IMR-90 (cell line): ENCODE measurements at regions not wholly inside any gene's neighbourhood (a gene's known extent, or its start where the extent isn't known, plus 50 kb on each side); places are given as distances from the start of the nearest gene placed in this dataset.

Source experiments
- ATAC-seq: fragments of 200-7000 bp; cut with Tn5 transposase; 2 replicates; pipeline ENCODE4 v1.9.1; 2020; ENCODE audit warnings: low read depth, mild to moderate bottlenecking, moderate library complexity
- BruUV-seq: library from RNA; stranded (reverse); fragments of 400-500 nt; replicated peaks from 2 replicates; lab custom pipeline; 2021; lab: Mats Ljungman, UMichigan
- CTCF ChIA-PET: fragments of 300-600 bp; formaldehyde crosslinking; extraction: SDS; loops from one replicate; lab custom pipeline; 2021; ENCODE audit warnings: antibody characterized with exemption; lab: Yijun Ruan, JAX
- POLR2A ChIA-PET: fragments of 300-600 bp; sonication (Branson Sonifier 250); formaldehyde crosslinking; loops from one replicate; lab custom pipeline; 2022; ENCODE audit warnings: antibody characterized with exemption; ENCODE audit not compliant: unreplicated experiment; lab: Charles Lee
- DNase-seq: peaks from one replicate; pipeline ENCODE4 v3.0.0; 2013
- H2AFZ ChIP-seq: replicated peaks from 2 replicates; pipeline ENCODE3; 2013; ENCODE audit warnings: low read length, mild to moderate bottlenecking; ENCODE audit not compliant: poor library complexity
- H2AK5ac ChIP-seq: 2 replicates; pipeline ENCODE4 v1.6.1; 2013; ENCODE audit warnings: low read depth, low read length, inconsistent platforms
- H2AK9ac ChIP-seq: replicated peaks from 2 replicates; pipeline ENCODE3; 2013; ENCODE audit warnings: mild to moderate bottlenecking, low read depth, low read length, moderate library complexity; ENCODE audit not compliant: poor library complexity
- H2BK120ac ChIP-seq: 2 replicates; pipeline ENCODE4 v1.6.1; 2013; ENCODE audit warnings: low read depth, low read length, inconsistent platforms
- H2BK15ac ChIP-seq: 3 replicates; pipeline ENCODE4 v1.6.1; 2013; ENCODE audit warnings: low read depth, low read length, inconsistent platforms
- H2BK20ac ChIP-seq: 2 replicates; pipeline ENCODE4 v1.6.1; 2013; ENCODE audit warnings: low read depth, mild to moderate bottlenecking, inconsistent platforms, low read length, moderate library complexity
- H2BK5ac ChIP-seq: 2 replicates; pipeline ENCODE4 v1.6.1; 2013; ENCODE audit warnings: mild to moderate bottlenecking, low read depth, low read length, inconsistent platforms; ENCODE audit not compliant: poor library complexity, severe bottlenecking
- H3K14ac ChIP-seq: replicated peaks from 2 replicates; pipeline ENCODE4 v1.6.1; 2013; ENCODE audit warnings: low read depth, low read length, inconsistent platforms
- H3K18ac ChIP-seq: 2 replicates; pipeline ENCODE4 v1.6.1; 2013; ENCODE audit warnings: low read depth, low read length, control low read depth
- H3K23ac ChIP-seq: 2 replicates; pipeline ENCODE4 v1.6.1; 2013; ENCODE audit warnings: low read depth, low read length, inconsistent platforms
- H3K27ac ChIP-seq: 2 replicates; pipeline ENCODE4 v1.5.1; 2013; ENCODE audit warnings: mild to moderate bottlenecking, control low read depth, low read length; ENCODE audit not compliant: insufficient read depth
- H3K27me3 ChIP-seq: 2 replicates; pipeline ENCODE4 v1.6.1; 2013; ENCODE audit warnings: low read length; ENCODE audit not compliant: control insufficient read depth, insufficient read depth
- H3K36me3 ChIP-seq: 2 replicates; pipeline ENCODE4 v1.6.1; 2013; ENCODE audit warnings: low read length, mixed read lengths; ENCODE audit not compliant: control insufficient read depth, insufficient read depth
- H3K4ac ChIP-seq: 2 replicates; pipeline ENCODE4 v1.6.1; 2013; ENCODE audit warnings: low read depth, low read length, inconsistent platforms
- H3K4me1 ChIP-seq: 2 replicates; pipeline ENCODE4 v1.6.1; 2013; ENCODE audit warnings: low read length, mixed read lengths; ENCODE audit not compliant: control insufficient read depth, insufficient read depth
- H3K4me2 ChIP-seq: 2 replicates; pipeline ENCODE4 v1.6.1; 2013; ENCODE audit warnings: low read depth, mild to moderate bottlenecking, control low read depth, low read length, moderate library complexity
- H3K4me3 ChIP-seq: 2 replicates; pipeline ENCODE4 v1.5.1; 2013; ENCODE audit warnings: low read depth, mild to moderate bottlenecking, control low read depth, low read length, moderate library complexity; ENCODE audit not compliant: insufficient read depth
- H3K56ac ChIP-seq: 2 replicates; pipeline ENCODE4 v1.6.1; 2013; ENCODE audit warnings: low read length, inconsistent platforms; ENCODE audit not compliant: insufficient read depth; ENCODE audit errors: extremely low read depth
- H3K79me1 ChIP-seq, 2 experiments: 2 replicates each; pipeline ENCODE4 v1.6.1; 2013; ENCODE audit warnings: low read length in 2 of 2, inconsistent platforms in 1 of 2, low read depth in 1 of 2
- H3K9ac ChIP-seq: 2 replicates; pipeline ENCODE4 v1.6.1; 2013; ENCODE audit warnings: low read depth, low read length, control low read depth
- H3K9me1 ChIP-seq: 2 replicates; pipeline ENCODE4 v1.6.1; 2013; ENCODE audit warnings: low read length, inconsistent platforms; ENCODE audit not compliant: insufficient read depth
- H3K9me3 ChIP-seq: 2 replicates; pipeline ENCODE4 v1.6.1; 2013; ENCODE audit warnings: low read length; ENCODE audit not compliant: control insufficient read depth, insufficient read depth
- H4K20me1 ChIP-seq: 2 replicates; pipeline ENCODE4 v1.6.1; 2013; ENCODE audit warnings: low read length, inconsistent platforms; ENCODE audit not compliant: insufficient read depth
- H4K5ac ChIP-seq: 2 replicates; pipeline ENCODE4 v1.6.1; 2013; ENCODE audit warnings: mild to moderate bottlenecking, low read depth, low read length, control low read depth
- H4K8ac ChIP-seq, 2 experiments: 2 replicates each; pipeline ENCODE4 v1.6.1; 2013; ENCODE audit warnings: low read depth in 2 of 2, low read length in 2 of 2, control low read depth in 1 of 2, inconsistent platforms in 1 of 2
- H4K91ac ChIP-seq: 2 replicates; pipeline ENCODE4 v1.6.1; 2013; ENCODE audit warnings: low read depth, low read length, inconsistent platforms; ENCODE audit not compliant: insufficient read depth
- BHLHE40 ChIP-seq: fragments of 150-350 bp; IDR thresholded peaks from 2 replicates; pipeline ENCODE4 v1.6.1; 2016; ENCODE audit warnings: mild to moderate bottlenecking, low read depth, low read length
- CEBPB ChIP-seq: IDR thresholded peaks from 2 replicates; pipeline ENCODE4 v1.6.1; 2012; ENCODE audit warnings: low read depth, low read length, improper control_type of control experiment
- MAFK ChIP-seq: IDR thresholded peaks from 2 replicates; pipeline ENCODE4 v1.6.1; 2012; ENCODE audit warnings: low read depth, low read length, improper control_type of control experiment
- MAZ ChIP-seq: IDR thresholded peaks from 2 replicates; pipeline ENCODE4 v1.6.1; 2012; ENCODE audit warnings: low read depth, mild to moderate bottlenecking, low read length, improper control_type of control experiment, moderate library complexity, borderline replicate concordance
- MXI1 ChIP-seq: IDR thresholded peaks from 2 replicates; pipeline ENCODE4 v1.6.1; 2012; ENCODE audit warnings: low read depth, mild to moderate bottlenecking, low read length, moderate library complexity, borderline replicate concordance
- NFE2L2 ChIP-seq: fragments of 150-350 bp; IDR thresholded peaks from 2 replicates; pipeline ENCODE4 v1.6.1; 2016; ENCODE audit warnings: low read depth, mild to moderate bottlenecking, low read length
- POLR2A ChIP-seq: IDR thresholded peaks from 2 replicates; pipeline ENCODE4 v1.6.1; 2012; ENCODE audit warnings: mild to moderate bottlenecking, low read depth, low read length
- RCOR1 ChIP-seq: IDR thresholded peaks from 2 replicates; pipeline ENCODE4 v1.6.1; 2012; ENCODE audit warnings: mild to moderate bottlenecking, low read length, improper control_type of control experiment; ENCODE audit not compliant: insufficient replicate concordance
- WGBS, 2 experiments: methylation state at CpG; one replicate each; pipeline versions ENCODE4 v1.1.5 to v1.1.7; 2013; ENCODE audit warnings: missing lambda C conversion rate in 2 of 2; ENCODE audit not compliant: insufficient read length in 1 of 2; ENCODE audit errors: extremely low coverage in 2 of 2; 5-methylcytosine and 5-hydroxymethylcytosine counted together
- dilution Hi-C: fragments of 300-500 bp; cut with HindIII; formaldehyde crosslinking; loops from one replicate; pipeline ENCODE4 v1.14.3; 2018; ENCODE audit warnings: low sequenced_read_pairs; ENCODE audit not compliant: unreplicated experiment
- in situ Hi-C: fragments of 300-500 bp; cut with MboI; formaldehyde crosslinking; loops from 3 replicates; pipeline ENCODE4 v1.14.3; 2019; ENCODE audit warnings: low sequenced_read_pairs, inconsistent platforms, mixed read lengths
- intact Hi-C: fragments of 100-400 bp; cut with micrococcal nuclease; formaldehyde crosslinking; loops from 2 replicates; pipeline ENCODE4 v1.10.0; 2022
- TF ChIP-seq, protein P1 (sequence below): conservative IDR thresholded peaks from 2 replicates; pipeline ENCODE4 v1.5.1; 2012; ENCODE audit warnings: mild to moderate bottlenecking, low read depth, low read length, improper control_type of control experiment

DNA sequence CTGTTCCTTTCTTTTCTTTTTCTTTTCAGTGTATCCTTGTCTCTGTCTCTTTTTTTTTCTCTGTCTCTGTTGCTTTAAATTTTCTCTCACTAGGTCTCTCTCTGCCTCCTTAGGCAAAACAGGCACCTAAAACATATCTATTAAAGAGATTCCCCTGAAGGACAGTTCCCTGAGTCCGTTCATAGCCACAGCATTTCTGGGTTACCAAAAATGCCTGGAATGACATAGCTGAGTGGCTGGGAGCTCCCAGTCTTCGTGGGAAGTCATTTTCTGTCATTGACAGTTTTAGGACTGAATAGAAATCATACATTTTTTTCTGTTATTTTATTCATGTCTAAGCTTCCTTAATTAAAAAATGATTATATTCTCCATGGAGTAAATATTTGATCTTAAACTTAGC, 323.8 kb upstream of the AZI2 start:
- no peaks in the 10 kb centered on the region for H3K36me3 ChIP-seq
- in situ Hi-C loops (no loop called here), intact Hi-C loops (no loop called here), dilution Hi-C loops (no loop called here)
- no peak overlapping the region for H3K27ac ChIP-seq
- H3K14ac ChIP-seq: no peak overlapping the region
- no peak overlapping the region for H4K8ac ChIP-seq
- no peaks in the 10 kb centered on the region for H3K4me1 ChIP-seq
- no peak overlapping the region for H2AFZ ChIP-seq
- ChIA-PET POLR2A (no interaction called here), CTCF (interaction anchor here (0.7 kb wide), 1 partner anchor 796 kb away, joined by 3 read pairs; no protein-coding TSS in a partner anchor)
- no peaks in the 10 kb centered on the region for H3K79me1 ChIP-seq
- no peak overlapping the region for H3K9ac ChIP-seq
- H3K56ac ChIP-seq: no peak overlapping the region
- H3K23ac ChIP-seq: no peak overlapping the region
- no peaks in the 10 kb centered on the region for H3K9me1 ChIP-seq
- no peak overlapping the region for H2AK9ac ChIP-seq
- no peak overlapping the region for H3K4me2 ChIP-seq
- no peaks in the 10 kb centered on the region for H4K20me1 ChIP-seq
- TF ChIP-seq BHLHE40 (no peak), POLR2A (no peak), NFE2L2 (no peak), MXI1 (no peak), MAZ (no peak), CEBPB (no peak), MAFK (no peak), RCOR1 (no peak)
- TF ChIP-seq, protein P1, sequence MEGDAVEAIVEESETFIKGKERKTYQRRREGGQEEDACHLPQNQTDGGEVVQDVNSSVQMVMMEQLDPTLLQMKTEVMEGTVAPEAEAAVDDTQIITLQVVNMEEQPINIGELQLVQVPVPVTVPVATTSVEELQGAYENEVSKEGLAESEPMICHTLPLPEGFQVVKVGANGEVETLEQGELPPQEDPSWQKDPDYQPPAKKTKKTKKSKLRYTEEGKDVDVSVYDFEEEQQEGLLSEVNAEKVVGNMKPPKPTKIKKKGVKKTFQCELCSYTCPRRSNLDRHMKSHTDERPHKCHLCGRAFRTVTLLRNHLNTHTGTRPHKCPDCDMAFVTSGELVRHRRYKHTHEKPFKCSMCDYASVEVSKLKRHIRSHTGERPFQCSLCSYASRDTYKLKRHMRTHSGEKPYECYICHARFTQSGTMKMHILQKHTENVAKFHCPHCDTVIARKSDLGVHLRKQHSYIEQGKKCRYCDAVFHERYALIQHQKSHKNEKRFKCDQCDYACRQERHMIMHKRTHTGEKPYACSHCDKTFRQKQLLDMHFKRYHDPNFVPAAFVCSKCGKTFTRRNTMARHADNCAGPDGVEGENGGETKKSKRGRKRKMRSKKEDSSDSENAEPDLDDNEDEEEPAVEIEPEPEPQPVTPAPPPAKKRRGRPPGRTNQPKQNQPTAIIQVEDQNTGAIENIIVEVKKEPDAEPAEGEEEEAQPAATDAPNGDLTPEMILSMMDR: no peak
- H3K18ac ChIP-seq: no peak overlapping the region
- H4K91ac ChIP-seq: no peak overlapping the region
- H2BK5ac ChIP-seq: no peak overlapping the region
- H2BK15ac ChIP-seq: no peak overlapping the region
- peaks cover 2% of the 10 kb centered on the region; the same call in 1 of the 2 replicates for H3K27me3 ChIP-seq
- ATAC-seq (no peak), DNase-seq (no peak)
- H3K9me3 ChIP-seq: no peaks in the 10 kb centered on the region
- no peak overlapping the region for H2AK5ac ChIP-seq
- no peak overlapping the region for H2BK120ac ChIP-seq
- no peak overlapping the region for H2BK20ac ChIP-seq
- no peak overlapping the region for H4K5ac ChIP-seq
- BruUV-seq: no TSS peak
- no CpG with 5 or more reads among the region's 2 CpGs for WGBS, 2 experiments
- H3K4ac ChIP-seq: no peak overlapping the region
- no peak overlapping the region for H3K4me3 ChIP-seq
